ENCODE measurements at regions not wholly inside any gene's neighbourhood (a gene's known extent, or its start where the extent isn't known, plus 50 kb on each side); places are given as distances from the start of the nearest gene placed in this dataset.

DNA sequence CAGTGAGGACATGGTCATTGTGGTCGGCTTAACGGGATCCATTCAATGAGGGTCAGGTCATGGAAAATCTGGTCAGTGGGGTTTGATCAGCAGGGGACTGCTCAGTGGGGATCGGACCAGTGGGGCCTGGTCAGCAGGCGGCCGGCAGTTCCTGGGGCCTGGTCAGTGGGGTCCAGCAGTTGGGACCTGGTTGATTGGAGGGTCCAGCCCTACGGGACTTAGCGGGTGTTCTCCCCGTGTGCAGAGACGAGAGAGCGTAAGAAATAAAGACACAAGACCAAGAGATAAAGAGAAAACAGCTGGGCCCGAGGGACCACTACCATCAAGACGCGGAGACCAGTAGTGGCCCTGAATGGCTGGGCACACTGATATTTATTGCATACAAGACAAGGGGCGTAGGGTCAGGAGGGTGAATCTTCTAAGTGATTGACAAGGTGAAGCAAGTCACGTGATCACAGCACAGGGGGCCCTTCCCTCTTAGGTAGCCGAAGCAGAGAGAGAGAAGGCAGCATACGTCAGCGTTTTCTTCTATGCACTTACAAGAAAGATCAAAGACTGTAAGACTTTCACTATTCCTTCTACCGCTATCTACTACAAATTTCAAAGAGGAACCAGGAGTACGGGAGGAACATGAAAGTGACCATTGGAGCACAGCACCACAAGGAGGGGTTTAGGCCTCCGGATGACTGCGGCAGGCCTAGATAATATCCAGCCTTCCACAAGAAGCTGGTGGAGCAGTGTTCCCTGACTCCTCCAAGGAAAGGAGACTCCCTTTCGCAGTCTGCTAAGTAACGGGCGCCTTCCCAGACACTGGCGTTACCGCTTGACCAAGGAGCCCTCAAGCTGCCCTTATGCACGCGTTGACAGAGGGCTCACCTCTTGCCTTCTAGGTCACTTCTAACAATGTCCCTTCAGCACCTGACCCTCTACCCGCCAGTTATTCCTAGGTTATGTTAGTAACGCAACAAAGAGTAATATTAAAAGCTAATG, 62.1 kb upstream of the TPM4 start:
- TF ChIP-seq, protein P1, sequence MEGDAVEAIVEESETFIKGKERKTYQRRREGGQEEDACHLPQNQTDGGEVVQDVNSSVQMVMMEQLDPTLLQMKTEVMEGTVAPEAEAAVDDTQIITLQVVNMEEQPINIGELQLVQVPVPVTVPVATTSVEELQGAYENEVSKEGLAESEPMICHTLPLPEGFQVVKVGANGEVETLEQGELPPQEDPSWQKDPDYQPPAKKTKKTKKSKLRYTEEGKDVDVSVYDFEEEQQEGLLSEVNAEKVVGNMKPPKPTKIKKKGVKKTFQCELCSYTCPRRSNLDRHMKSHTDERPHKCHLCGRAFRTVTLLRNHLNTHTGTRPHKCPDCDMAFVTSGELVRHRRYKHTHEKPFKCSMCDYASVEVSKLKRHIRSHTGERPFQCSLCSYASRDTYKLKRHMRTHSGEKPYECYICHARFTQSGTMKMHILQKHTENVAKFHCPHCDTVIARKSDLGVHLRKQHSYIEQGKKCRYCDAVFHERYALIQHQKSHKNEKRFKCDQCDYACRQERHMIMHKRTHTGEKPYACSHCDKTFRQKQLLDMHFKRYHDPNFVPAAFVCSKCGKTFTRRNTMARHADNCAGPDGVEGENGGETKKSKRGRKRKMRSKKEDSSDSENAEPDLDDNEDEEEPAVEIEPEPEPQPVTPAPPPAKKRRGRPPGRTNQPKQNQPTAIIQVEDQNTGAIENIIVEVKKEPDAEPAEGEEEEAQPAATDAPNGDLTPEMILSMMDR (IDR thresholded peaks at IDR 0.05; ENCODE audit: insufficient read depth, low read length, poor library complexity, severe bottlenecking) = no peak
- no peak for TF ChIP-seq EZH2phosphoT487 (conservative IDR thresholded peaks at IDR 0.05; ENCODE audit: low read length)

Measured in SU-DHL-6 (cell line).